ENCODE measurements at regions not wholly inside any gene's neighbourhood (a gene's known extent, or its start where the extent isn't known, plus 50 kb on each side); places are given as distances from the start of the nearest gene placed in this dataset.
"Not testable (repeated sequence)": the region's sequence is repeated elsewhere in the genome, so short reads cannot be mapped to it uniquely, and the experiment has no call there.

DNA sequence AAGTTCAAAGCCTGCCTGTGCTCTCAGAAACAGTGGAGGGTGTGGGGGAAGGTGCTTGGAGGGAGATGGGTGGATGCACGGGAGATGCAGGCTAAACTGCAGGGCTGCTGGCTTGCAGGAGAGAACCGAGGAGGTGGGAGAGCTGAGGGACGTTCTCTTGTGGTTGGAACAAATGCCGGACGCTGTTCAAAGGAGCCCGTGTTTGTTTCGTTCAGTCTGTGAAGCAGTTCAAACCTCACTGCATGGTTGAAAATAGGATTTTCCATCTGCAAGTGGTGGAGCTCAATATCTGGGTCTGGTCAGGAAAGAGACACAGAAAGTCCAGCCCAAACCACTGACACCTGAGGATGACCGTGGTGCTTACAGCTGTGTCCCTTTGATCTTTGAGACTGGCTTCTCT is 1241.8 kb downstream of the TMEM121 start:
- not testable (repeated sequence) for DNase-seq (ENCODE audit: low spot score)

GRCh38 chr14:106768972-106769700 is 1242.8 kb downstream of the TMEM121 start:
- DNase-seq (ENCODE audit: low spot score), result not testable (repeated sequence)

GRCh38 chr14:106770158-106770672 is 1243.8 kb downstream of the TMEM121 start:
- DNase-seq (ENCODE audit: low spot score), result not testable (repeated sequence)

DNA sequence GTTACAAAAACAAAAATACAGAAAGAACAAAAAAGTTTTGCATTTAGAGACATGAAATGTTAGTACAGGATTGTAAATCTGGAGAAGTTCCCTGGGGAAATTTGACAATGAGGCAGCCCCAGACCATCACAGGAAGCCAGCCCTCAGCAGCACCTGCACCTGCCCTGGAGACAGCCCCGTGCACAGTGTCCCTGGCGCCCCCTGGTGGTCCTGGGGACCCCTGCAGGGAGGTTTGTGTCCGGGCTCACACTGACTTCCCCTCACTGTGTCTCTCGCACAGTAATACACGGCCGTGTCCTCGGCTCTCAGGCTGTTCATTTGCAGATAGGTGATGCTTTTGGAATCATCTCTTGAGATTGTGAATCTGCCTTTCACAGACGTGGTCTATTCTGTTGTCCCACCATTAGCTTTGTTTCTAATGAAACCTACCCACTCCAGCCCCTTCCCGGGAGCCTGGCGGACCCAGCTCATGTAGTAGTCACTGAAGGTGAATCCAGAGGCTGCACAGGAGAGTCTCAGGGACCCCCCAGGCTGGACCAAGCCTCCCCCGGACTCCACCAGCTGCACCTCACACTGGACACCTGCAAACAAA is 1248.6 kb downstream of the TMEM121 start:
- not testable (repeated sequence) for DNase-seq (ENCODE audit: low spot score)

DNA sequence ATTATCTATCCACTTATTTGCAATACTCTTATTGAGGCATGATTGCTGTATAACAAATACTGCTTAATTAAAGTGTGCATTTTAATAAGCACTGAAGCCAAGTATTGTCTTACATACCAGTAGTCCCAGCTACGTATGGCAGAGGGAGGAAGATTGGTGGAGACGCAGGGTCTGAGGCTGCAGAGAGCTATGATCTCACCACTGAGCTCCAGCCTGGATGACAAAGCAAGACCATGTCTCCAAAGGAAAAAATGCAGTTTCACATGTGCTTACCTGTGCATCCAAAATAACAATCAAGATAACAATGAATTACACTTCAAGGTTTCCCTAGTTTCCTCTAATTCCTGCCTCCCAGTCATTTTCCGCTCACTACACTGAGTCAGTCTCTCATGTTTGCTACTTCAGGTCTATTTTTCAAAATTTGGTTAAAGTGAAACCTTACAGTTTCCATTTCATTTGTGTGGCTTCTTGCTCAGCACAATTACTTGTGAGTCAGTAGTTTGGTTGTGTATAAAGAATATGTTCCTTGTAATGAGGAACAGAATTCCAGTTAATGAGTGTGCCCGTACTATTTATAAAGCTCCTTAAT is 1250.1 kb downstream of the TMEM121 start:
- DNase-seq (ENCODE audit: low spot score), result no peak

DNA sequence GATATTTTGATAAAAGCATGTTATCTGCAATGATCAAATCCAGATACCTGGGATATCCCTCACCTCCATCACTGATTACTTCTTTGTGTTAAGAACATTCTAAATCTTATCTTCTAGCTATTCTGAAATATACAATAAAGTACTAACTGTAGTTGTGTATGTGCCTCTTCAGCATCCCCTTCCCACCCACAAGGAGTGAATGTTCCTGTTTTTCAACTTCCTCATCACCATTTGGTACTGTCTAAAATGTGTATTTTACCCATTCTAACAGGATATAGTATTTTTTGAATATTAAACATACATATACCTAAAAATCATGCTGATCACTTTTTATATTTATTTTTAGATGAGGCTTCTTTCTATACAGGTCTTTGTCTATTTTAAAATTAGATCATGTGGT is 1252.6 kb downstream of the TMEM121 start:
- DNase-seq (ENCODE audit: low spot score), result no peak

DNA sequence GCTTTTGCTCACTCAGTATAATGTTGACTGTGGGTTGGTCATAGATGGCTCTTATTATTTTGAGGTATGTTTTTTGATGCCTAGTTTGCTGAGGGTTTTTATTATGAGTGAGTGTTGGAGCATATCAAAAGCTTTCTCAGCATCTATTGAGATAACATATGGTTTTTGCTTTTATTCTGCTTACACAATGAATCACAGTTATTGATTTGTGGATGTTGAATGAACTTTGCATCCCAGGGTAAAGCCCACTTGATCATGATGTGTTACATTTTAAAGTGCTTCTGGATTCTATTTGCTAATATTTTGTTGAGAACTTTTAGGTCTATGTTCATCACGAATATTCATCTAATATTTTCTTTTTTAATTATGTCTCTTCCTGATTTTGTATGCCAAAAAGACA is 1260.3 kb downstream of the TMEM121 start:
- DNase-seq (ENCODE audit: low spot score), result no peak

GRCh38 chr14:106787626-106788025 is 1261.2 kb downstream of the TMEM121 start:
- DNase-seq (ENCODE audit: low spot score), result no peak

GRCh38 chr14:106788534-106788933 is 1262.2 kb downstream of the TMEM121 start:
- no peak for DNase-seq (ENCODE audit: low spot score)

GRCh38 chr14:106789318-106789717 is 1262.9 kb downstream of the TMEM121 start:
- no peak for DNase-seq (ENCODE audit: low spot score)

DNA sequence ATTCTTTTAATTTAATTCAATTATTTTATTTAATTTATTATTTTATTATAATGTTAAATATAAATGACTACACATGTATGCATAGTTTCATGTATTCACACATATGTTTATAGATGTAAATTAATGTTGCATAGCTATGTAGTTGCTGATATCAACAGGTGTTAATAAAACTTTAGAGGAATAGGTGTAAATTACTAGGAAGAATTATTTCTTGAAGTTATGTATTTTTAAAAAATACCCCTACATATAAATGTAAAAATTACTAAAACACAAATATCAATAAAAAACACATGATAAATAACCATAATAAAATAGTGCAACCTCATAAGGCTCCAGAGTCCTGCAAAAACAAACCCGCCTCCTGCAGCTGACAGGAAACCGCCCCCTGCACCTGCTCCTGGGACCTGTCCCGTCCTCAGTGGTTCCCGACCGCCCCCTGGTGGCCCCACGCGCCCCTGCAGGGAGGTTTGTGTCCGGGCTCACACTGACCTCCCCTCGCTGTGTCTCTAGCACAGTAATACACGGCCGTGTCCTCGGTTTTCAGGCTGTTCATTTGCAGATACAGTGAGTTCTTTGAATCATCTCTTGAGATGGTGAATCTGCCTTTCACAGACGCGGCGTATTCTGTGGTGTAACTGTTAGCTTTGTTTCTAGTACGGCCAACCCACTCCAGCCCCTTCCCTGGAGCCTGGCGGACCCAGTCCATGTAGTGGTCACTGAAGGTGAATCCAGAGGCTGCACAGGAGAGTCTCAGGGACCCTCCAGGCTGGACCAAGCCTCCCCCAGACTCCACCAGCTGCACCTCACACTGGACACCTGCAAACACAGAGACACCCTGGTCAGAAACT is 1264.0 kb downstream of the TMEM121 start:
- DNase-seq (ENCODE audit: low spot score), result no peak

GRCh38 chr14:106792543-106792942 is 1266.2 kb downstream of the TMEM121 start:
- no peak for DNase-seq (ENCODE audit: low spot score)

DNA sequence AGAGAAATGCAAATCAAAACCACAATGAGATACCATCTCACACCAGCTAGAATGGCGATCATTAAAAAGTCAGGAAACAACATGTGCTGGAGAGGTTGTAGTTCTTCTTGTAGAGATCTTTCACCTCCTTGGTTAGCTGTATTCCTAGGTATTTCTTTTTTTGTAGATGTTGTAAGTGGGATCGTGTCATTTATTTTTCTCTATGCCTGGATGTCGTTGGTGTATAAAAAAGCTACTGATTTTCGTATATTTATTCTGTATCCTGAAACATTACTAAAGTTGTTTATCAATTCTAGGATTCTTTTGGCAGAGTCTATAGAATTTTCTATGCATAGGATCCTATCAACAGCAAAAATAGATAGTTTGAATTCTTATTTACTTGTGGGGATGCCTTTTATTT is 1271.8 kb downstream of the TMEM121 start:
- DNase-seq (ENCODE audit: low spot score), result not testable (repeated sequence)

DNA sequence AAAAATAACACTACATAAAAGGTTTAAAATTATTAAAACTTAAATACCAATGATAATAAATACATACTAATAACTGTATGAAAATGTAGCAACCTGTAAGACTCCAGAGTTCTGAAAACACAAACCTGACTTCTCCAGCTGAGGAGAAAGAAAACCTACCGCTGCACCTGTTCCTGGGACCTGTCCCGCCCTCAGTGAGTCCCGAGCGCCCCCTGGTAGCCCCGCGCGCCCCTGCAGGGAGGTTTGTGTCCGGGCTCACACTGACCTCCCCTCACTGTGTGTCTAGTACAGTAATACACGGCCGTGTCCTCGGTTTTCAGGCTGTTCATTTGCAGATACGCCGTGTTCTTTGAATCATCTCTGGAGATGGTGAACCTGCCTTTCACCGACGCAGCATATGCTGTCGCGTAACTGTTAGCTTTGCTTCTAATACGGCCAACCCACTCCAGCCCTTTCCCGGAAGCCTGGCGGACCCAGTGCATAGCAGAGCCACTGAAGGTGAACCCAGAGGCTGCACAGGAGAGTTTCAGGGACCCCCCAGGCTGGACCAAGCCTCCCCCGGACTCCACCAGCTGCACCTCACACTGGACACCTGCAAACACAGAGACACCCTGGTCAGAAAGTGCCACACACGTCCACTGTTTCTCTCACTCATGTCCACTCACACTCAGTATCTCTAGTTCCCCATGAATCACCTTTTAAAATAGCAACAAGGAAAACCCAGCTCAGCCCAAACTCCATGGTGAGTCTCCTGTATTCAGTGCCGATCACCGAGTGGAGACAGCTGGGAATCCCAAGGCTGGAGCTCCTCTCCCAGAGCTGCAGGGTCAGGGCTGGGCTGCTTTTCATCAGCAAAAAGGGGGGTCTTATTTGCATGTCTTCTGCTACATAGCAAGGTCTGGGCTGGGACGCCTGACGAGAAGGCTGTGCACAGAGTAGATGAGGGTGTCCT is 1276.3 kb downstream of the TMEM121 start:
- DNase-seq (ENCODE audit: low spot score), result no peak

- no peak for DNase-seq (ENCODE audit: low spot score)
These were observed 1277.0 kb downstream of the TMEM121 start for GRCh38 chr14:106803379-106803778.

DNA sequence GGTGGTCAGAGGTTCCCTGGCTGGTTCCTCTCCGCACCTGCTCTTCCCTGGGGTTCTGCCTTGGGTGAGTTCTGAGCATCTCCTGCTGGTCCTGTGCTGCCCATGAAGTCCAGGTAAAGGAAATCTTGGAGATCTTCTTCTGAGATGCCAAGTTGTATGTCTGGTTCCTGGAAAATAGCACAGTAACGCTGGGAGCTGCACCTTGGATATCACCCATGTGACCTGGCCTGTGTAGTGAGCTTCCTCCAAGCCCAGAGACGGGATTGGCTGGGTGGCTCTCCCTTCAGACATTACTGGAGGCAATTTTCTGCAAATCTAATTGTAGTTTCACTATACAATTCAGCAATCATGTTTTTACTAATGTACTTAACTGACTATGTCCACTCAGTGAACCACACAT is 1281.1 kb downstream of the TMEM121 start:
- no peak for DNase-seq (ENCODE audit: low spot score)

GRCh38 chr14:106808458-106808857 is 1282.1 kb downstream of the TMEM121 start:
- DNase-seq (ENCODE audit: low spot score), result no peak

DNA sequence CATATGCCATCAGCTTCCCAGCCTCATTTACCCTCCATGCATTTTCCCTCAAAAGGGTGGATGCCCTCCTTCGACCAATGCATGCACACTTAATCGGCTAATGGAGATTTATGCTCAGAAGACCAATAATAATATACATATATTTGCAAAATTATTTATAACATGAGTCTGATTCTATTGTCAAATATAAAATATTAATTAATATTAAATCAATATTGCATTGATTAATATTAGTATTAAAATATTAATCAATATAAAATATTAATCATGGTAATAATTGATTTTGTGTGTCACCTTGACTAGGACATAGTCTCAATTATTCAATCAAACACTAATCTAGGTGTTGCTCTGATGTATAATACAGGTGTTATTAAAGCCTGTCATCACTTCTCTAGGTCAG is 1282.5 kb downstream of the TMEM121 start:
- no peak for DNase-seq (ENCODE audit: low spot score)

DNA sequence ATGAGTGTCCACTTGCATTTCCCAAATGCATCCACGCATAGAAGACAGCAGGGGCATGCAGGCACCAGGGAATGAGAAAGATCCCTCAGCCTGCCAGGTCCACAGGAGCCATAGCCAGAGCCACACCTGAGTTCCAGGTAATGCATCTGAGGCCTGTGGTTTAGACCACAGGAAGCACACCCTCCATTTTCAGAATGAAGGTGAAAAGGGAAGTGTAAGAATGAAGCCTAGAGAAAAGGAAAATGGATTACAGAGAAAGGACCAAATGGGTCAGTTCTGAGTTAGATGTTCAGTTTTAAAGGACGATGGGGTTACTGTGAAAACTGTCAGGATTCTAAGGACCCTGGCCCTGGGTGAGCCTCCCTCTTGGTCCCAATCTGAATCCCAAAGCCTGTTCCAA is 1283.2 kb downstream of the TMEM121 start:
- DNase-seq (ENCODE audit: low spot score), result no peak

GRCh38 chr14:106810168-106810567 is 1283.8 kb downstream of the TMEM121 start:
- not testable (repeated sequence) for DNase-seq (ENCODE audit: low spot score)

All from mesenteric fat pad (tissue), 1 donor.